A673 (cell line): ENCODE measurements at regions not wholly inside any gene's neighbourhood (a gene's known extent, or its start where the extent isn't known, plus 50 kb on each side); places are given as distances from the start of the nearest gene placed in this dataset.

Source experiments
- CTCF ChIP-seq: fragments of 300-800, 200-600 bp; sonication (generic); conservative IDR thresholded peaks from 2 replicates; pipeline ENCODE4 v1.5.1; 2017; ENCODE audit warnings: low read depth, mild to moderate bottlenecking, antibody characterized with exemption, low read length, moderate library complexity, mixed read lengths
- EZH2 ChIP-seq: fragments of 200-600 bp; sonication (generic); IDR thresholded peaks from 2 replicates; pipeline ENCODE4 v1.6.1; 2017; ENCODE audit warnings: borderline replicate concordance, low read depth, mild to moderate bottlenecking, mixed read lengths, antibody characterized with exemption, low read length; ENCODE audit not compliant: poor library complexity, severe bottlenecking

- TF ChIP-seq CTCF (no peak), EZH2 (no peak)
Observed at GRCh38 chr1:173268786-173269277, 61.7 kb upstream of the TNFSF4 start.
